HL-60 (cell line): ENCODE measurements at regions not wholly inside any gene's neighbourhood (a gene's known extent, or its start where the extent isn't known, plus 50 kb on each side); places are given as distances from the start of the nearest gene placed in this dataset.

Experiments used
- GABPA ChIP-seq: IDR thresholded peaks from 2 replicates; pipeline ENCODE4 v1.6.1; 2012; ENCODE audit warnings: low read depth
- POLR2AphosphoS5 ChIP-seq: IDR thresholded peaks from 2 replicates; pipeline ENCODE4 v1.6.1; 2012; ENCODE audit warnings: low read depth
- TF ChIP-seq, protein P1 (sequence below): IDR thresholded peaks from one replicate; pipeline ENCODE4 v1.5.1; 2011; ENCODE audit warnings: low read length, control low read depth, inconsistent platforms; ENCODE audit not compliant: insufficient read depth
- TF ChIP-seq, protein P2 (sequence below): IDR thresholded peaks from 2 replicates; pipeline ENCODE4 v1.6.1; 2012; ENCODE audit warnings: low read depth; ENCODE audit not compliant: insufficient replicate concordance

DNA sequence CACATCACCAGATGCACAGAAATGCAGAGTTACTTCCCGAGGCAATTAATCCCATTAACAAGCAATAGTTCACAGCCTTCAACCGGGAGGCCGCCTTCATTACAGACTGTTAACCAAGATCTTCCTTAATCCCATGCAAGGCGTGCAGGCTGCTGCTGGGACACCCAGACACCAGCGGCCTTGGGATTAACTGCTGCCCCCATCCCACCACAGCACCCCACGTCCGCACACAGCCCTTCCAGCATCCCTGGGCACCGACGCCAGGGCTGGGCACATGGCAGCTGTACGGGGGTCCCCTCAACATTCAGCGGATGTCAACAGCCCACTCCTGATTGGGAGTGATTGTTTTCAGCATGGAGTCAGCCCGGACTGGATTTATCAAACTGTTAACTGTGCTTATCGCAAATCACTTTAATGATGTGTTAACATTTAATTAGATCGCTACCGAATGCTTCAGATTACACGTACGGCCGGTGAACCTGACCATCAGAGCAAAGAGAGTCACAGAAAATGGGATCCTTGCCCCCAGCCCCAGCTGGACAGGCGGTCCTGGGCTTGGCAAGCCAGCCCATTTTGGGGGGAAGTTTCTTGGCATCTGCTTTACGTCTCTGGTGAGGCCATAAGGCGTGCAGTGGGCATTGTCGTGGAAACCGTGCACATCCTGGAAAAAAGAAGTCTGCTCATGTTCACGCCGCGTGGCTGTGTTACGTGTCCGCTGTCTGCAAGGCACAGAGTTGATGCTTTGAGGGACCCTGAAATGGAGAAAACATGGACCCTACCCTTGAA lies 126.4 kb downstream of the HMX1 start:
- TF ChIP-seq, protein P1, sequence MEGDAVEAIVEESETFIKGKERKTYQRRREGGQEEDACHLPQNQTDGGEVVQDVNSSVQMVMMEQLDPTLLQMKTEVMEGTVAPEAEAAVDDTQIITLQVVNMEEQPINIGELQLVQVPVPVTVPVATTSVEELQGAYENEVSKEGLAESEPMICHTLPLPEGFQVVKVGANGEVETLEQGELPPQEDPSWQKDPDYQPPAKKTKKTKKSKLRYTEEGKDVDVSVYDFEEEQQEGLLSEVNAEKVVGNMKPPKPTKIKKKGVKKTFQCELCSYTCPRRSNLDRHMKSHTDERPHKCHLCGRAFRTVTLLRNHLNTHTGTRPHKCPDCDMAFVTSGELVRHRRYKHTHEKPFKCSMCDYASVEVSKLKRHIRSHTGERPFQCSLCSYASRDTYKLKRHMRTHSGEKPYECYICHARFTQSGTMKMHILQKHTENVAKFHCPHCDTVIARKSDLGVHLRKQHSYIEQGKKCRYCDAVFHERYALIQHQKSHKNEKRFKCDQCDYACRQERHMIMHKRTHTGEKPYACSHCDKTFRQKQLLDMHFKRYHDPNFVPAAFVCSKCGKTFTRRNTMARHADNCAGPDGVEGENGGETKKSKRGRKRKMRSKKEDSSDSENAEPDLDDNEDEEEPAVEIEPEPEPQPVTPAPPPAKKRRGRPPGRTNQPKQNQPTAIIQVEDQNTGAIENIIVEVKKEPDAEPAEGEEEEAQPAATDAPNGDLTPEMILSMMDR: no peak
- TF ChIP-seq GABPA (no peak), POLR2AphosphoS5 (no peak)
- TF ChIP-seq, protein P2, sequence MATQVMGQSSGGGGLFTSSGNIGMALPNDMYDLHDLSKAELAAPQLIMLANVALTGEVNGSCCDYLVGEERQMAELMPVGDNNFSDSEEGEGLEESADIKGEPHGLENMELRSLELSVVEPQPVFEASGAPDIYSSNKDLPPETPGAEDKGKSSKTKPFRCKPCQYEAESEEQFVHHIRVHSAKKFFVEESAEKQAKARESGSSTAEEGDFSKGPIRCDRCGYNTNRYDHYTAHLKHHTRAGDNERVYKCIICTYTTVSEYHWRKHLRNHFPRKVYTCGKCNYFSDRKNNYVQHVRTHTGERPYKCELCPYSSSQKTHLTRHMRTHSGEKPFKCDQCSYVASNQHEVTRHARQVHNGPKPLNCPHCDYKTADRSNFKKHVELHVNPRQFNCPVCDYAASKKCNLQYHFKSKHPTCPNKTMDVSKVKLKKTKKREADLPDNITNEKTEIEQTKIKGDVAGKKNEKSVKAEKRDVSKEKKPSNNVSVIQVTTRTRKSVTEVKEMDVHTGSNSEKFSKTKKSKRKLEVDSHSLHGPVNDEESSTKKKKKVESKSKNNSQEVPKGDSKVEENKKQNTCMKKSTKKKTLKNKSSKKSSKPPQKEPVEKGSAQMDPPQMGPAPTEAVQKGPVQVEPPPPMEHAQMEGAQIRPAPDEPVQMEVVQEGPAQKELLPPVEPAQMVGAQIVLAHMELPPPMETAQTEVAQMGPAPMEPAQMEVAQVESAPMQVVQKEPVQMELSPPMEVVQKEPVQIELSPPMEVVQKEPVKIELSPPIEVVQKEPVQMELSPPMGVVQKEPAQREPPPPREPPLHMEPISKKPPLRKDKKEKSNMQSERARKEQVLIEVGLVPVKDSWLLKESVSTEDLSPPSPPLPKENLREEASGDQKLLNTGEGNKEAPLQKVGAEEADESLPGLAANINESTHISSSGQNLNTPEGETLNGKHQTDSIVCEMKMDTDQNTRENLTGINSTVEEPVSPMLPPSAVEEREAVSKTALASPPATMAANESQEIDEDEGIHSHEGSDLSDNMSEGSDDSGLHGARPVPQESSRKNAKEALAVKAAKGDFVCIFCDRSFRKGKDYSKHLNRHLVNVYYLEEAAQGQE: no peak
